ENCODE measurements at regions not wholly inside any gene's neighbourhood (a gene's known extent, or its start where the extent isn't known, plus 50 kb on each side); places are given as distances from the start of the nearest gene placed in this dataset.

DNA sequence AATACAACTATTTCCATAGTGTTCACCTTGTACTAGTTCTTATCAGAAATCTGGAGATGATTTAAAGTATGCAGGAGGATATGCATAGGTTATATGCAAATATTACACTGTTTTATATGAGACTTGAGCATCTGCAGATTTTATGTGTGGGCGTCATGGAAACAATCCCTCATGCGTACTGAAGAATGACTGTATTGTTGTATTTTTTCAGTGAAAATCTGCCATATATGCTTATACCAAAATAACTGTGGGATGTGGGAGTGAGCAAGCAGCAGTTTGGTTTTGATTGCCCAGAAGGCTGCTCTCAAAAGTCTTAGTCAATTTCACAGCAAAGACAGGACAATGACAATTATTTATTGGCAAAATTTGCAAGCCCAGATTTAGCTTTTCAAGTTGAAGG lies 238.8 kb upstream of the PCDH20 start:
- H3K27me3 ChIP-seq (ENCODE audit: control insufficient read depth in 4 of 4, insufficient read depth in 4 of 4, low read length in 3 of 4), result no peaks in the 10 kb centered on the region
- no peaks in the 10 kb centered on the region for H3K36me3 ChIP-seq (ENCODE audit: control insufficient read depth in 4 of 4, insufficient read depth in 3 of 4, low read depth in 1 of 4, low read length in 3 of 4)
- H3K4me3 ChIP-seq (ENCODE audit: low read depth in 1 of 3, low read length in 3 of 3), result no peak overlapping the region
- WGBS, result 96% methylated on average over 2 of the region's 2 CpGs
- no peak for DNase-seq (ENCODE audit: low spot score)
- H3K9ac ChIP-seq (ENCODE audit: low read depth in 1 of 2, low read length in 2 of 2), result no peak overlapping the region
- H3K27ac ChIP-seq (ENCODE audit: low read depth in 1 of 2, low read length in 2 of 2), result no peak overlapping the region
- no peaks in the 10 kb centered on the region for H3K9me3 ChIP-seq (ENCODE audit: control insufficient read depth in 4 of 4, low read length in 3 of 4)
- TF ChIP-seq, protein P1, sequence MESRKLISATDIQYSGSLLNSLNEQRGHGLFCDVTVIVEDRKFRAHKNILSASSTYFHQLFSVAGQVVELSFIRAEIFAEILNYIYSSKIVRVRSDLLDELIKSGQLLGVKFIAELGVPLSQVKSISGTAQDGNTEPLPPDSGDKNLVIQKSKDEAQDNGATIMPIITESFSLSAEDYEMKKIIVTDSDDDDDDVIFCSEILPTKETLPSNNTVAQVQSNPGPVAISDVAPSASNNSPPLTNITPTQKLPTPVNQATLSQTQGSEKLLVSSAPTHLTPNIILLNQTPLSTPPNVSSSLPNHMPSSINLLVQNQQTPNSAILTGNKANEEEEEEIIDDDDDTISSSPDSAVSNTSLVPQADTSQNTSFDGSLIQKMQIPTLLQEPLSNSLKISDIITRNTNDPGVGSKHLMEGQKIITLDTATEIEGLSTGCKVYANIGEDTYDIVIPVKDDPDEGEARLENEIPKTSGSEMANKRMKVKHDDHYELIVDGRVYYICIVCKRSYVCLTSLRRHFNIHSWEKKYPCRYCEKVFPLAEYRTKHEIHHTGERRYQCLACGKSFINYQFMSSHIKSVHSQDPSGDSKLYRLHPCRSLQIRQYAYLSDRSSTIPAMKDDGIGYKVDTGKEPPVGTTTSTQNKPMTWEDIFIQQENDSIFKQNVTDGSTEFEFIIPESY (IDR thresholded peaks at IDR 0.05), result no peak
- TF ChIP-seq HNF4A (conservative IDR thresholded peaks at IDR 0.05) (no peak), JUND (IDR thresholded peaks at IDR 0.05) (no peak), RAD21 (IDR thresholded peaks at IDR 0.05) (no peak), NR2F2 (IDR thresholded peaks at IDR 0.05) (no peak), GABPA (IDR thresholded peaks at IDR 0.05 in 1 of 2, conservative IDR thresholded peaks at IDR 0.05 in 1 of 2) (no peak), SP1 (IDR thresholded peaks at IDR 0.05) (no peak), EGR1 (IDR thresholded peaks at IDR 0.05; ENCODE audit: low read depth in 2 of 2) (no peak), FOXA1 (IDR thresholded peaks at IDR 0.05) (no peak), FOXA2 (IDR thresholded peaks at IDR 0.05) (no peak), YY1 (IDR thresholded peaks at IDR 0.05) (no peak), TAF1 (conservative IDR thresholded peaks at IDR 0.05) (no peak), RXRA (IDR thresholded peaks at IDR 0.05) (no peak), HNF4G (IDR thresholded peaks at IDR 0.05) (no peak)
- TF ChIP-seq, protein P2, sequence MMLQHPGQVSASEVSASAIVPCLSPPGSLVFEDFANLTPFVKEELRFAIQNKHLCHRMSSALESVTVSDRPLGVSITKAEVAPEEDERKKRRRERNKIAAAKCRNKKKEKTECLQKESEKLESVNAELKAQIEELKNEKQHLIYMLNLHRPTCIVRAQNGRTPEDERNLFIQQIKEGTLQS (IDR thresholded peaks at IDR 0.05), result no peak
- TF ChIP-seq, protein P3, sequence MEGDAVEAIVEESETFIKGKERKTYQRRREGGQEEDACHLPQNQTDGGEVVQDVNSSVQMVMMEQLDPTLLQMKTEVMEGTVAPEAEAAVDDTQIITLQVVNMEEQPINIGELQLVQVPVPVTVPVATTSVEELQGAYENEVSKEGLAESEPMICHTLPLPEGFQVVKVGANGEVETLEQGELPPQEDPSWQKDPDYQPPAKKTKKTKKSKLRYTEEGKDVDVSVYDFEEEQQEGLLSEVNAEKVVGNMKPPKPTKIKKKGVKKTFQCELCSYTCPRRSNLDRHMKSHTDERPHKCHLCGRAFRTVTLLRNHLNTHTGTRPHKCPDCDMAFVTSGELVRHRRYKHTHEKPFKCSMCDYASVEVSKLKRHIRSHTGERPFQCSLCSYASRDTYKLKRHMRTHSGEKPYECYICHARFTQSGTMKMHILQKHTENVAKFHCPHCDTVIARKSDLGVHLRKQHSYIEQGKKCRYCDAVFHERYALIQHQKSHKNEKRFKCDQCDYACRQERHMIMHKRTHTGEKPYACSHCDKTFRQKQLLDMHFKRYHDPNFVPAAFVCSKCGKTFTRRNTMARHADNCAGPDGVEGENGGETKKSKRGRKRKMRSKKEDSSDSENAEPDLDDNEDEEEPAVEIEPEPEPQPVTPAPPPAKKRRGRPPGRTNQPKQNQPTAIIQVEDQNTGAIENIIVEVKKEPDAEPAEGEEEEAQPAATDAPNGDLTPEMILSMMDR (IDR thresholded peaks at IDR 0.05; ENCODE audit: low read depth, low read length, missing input control), result no peak
- TF ChIP-seq, protein P4, sequence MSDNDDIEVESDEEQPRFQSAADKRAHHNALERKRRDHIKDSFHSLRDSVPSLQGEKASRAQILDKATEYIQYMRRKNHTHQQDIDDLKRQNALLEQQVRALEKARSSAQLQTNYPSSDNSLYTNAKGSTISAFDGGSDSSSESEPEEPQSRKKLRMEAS (IDR thresholded peaks at IDR 0.05), result no peak
- no peaks in the 10 kb centered on the region for H3K4me1 ChIP-seq (ENCODE audit: control insufficient read depth in 4 of 4, insufficient read depth in 4 of 4, low read length in 3 of 4)

DNA sequence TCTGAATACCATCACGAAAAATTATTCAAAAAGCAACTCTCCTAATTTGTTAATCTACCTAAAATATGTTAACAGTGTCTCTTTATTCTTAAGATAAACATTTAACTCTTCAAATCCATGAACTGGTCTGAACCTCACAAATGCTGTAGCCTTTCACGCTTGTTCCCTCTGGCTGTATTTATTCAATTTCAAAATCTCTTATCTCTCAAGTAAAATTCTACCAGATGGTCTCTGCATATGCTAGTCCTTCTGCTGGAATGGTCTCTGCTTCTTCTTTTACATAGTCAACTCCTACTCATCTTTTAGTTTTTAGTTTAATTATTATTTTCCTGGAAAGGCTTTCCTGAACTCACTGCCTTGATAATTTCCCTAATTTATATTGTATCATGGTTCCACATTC lies 232.9 kb upstream of the PCDH20 start:
- Histone ChIP-seq H3K9me3 (ENCODE audit: control insufficient read depth in 4 of 4, low read length in 3 of 4) (no peaks in the 10 kb centered on the region), H3K4me1 (ENCODE audit: control insufficient read depth in 4 of 4, insufficient read depth in 4 of 4, low read length in 3 of 4) (no peaks in the 10 kb centered on the region), H3K9ac (ENCODE audit: low read depth in 1 of 2, low read length in 2 of 2) (no peak overlapping the region), H3K36me3 (ENCODE audit: control insufficient read depth in 4 of 4, insufficient read depth in 3 of 4, low read depth in 1 of 4, low read length in 3 of 4) (no peaks in the 10 kb centered on the region), H3K27me3 (ENCODE audit: control insufficient read depth in 4 of 4, insufficient read depth in 4 of 4, low read length in 3 of 4) (no peaks in the 10 kb centered on the region), H3K4me3 (ENCODE audit: low read depth in 1 of 3, low read length in 3 of 3) (no peak overlapping the region), H3K27ac (ENCODE audit: low read depth in 1 of 2, low read length in 2 of 2) (no peak overlapping the region)
- no peak for DNase-seq (ENCODE audit: low spot score)
- 62% methylated on average over 2 of the region's 2 CpGs for WGBS
- TF ChIP-seq, protein P1 (IDR thresholded peaks at IDR 0.05), result no peak
- TF ChIP-seq, protein P4 (IDR thresholded peaks at IDR 0.05), result no peak
- TF ChIP-seq GABPA (IDR thresholded peaks at IDR 0.05 in 1 of 2, conservative IDR thresholded peaks at IDR 0.05 in 1 of 2), result no peak
- no peak for TF ChIP-seq FOXA1 (IDR thresholded peaks at IDR 0.05)
- no peak for TF ChIP-seq NR2F2 (IDR thresholded peaks at IDR 0.05)
- no peak for TF ChIP-seq EGR1 (IDR thresholded peaks at IDR 0.05; ENCODE audit: low read depth in 2 of 2)
- no peak for TF ChIP-seq HNF4G (IDR thresholded peaks at IDR 0.05)
- TF ChIP-seq RXRA (IDR thresholded peaks at IDR 0.05), result no peak
- TF ChIP-seq JUND (IDR thresholded peaks at IDR 0.05), result no peak
- TF ChIP-seq, protein P5, sequence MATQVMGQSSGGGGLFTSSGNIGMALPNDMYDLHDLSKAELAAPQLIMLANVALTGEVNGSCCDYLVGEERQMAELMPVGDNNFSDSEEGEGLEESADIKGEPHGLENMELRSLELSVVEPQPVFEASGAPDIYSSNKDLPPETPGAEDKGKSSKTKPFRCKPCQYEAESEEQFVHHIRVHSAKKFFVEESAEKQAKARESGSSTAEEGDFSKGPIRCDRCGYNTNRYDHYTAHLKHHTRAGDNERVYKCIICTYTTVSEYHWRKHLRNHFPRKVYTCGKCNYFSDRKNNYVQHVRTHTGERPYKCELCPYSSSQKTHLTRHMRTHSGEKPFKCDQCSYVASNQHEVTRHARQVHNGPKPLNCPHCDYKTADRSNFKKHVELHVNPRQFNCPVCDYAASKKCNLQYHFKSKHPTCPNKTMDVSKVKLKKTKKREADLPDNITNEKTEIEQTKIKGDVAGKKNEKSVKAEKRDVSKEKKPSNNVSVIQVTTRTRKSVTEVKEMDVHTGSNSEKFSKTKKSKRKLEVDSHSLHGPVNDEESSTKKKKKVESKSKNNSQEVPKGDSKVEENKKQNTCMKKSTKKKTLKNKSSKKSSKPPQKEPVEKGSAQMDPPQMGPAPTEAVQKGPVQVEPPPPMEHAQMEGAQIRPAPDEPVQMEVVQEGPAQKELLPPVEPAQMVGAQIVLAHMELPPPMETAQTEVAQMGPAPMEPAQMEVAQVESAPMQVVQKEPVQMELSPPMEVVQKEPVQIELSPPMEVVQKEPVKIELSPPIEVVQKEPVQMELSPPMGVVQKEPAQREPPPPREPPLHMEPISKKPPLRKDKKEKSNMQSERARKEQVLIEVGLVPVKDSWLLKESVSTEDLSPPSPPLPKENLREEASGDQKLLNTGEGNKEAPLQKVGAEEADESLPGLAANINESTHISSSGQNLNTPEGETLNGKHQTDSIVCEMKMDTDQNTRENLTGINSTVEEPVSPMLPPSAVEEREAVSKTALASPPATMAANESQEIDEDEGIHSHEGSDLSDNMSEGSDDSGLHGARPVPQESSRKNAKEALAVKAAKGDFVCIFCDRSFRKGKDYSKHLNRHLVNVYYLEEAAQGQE (IDR thresholded peaks at IDR 0.05), result no peak
- TF ChIP-seq, protein P3 (IDR thresholded peaks at IDR 0.05; ENCODE audit: low read depth, low read length, missing input control), result no peak
- no peak for TF ChIP-seq TAF1 (conservative IDR thresholded peaks at IDR 0.05)
- no peak for TF ChIP-seq HNF4A (conservative IDR thresholded peaks at IDR 0.05)
- no peak for TF ChIP-seq FOXA2 (IDR thresholded peaks at IDR 0.05)
- no peak for TF ChIP-seq YY1 (IDR thresholded peaks at IDR 0.05)
- TF ChIP-seq RAD21 (IDR thresholded peaks at IDR 0.05), result no peak
- no peak for TF ChIP-seq SP1 (IDR thresholded peaks at IDR 0.05)

Measured in liver (tissue), 8 donors.